SK-N-MC (cell line): ENCODE measurements at regions not wholly inside any gene's neighbourhood (a gene's known extent, or its start where the extent isn't known, plus 50 kb on each side); places are given as distances from the start of the nearest gene placed in this dataset.

Source experiments
- DNase-seq: peaks from one replicate; pipeline ENCODE4 v3.0.0-alpha.2; 2011; ENCODE audit warnings: low read depth, low spot score
- H3K27ac ChIP-seq: fragments of 200-600 bp; sonication (generic); 2 replicates; pipeline ENCODE4 v1.5.1; 2016; ENCODE audit warnings: mixed run types
- H3K36me3 ChIP-seq: fragments of 200-600 bp; sonication (generic); 2 replicates; pipeline ENCODE4 v1.6.1; 2017; ENCODE audit warnings: antibody characterized with exemption, low read length, mixed read lengths; ENCODE audit not compliant: insufficient read depth
- H3K4me3 ChIP-seq: fragments of 200-600 bp; sonication (generic); 2 replicates; pipeline ENCODE4 v1.5.1; 2016
- H3K9ac ChIP-seq: fragments of 200-600 bp; sonication (generic); 2 replicates; pipeline ENCODE4 v1.8.0; 2017; ENCODE audit warnings: mixed run types, mixed read lengths; ENCODE audit not compliant: insufficient read length
- H3K9me3 ChIP-seq: fragments of 200-600 bp; sonication (generic); 2 replicates; pipeline ENCODE4 v1.6.1; 2017; ENCODE audit warnings: low read depth, mild to moderate bottlenecking, antibody characterized with exemption, low read length, moderate library complexity, mixed read lengths
- EZH2 ChIP-seq: fragments of 200-600 bp; sonication (generic); IDR thresholded peaks from one replicate; pipeline ENCODE4 v1.6.1; 2017; ENCODE audit warnings: antibody characterized with exemption
- FOXP2 ChIP-seq: optimal IDR thresholded peaks from 2 replicates; pipeline ENCODE3; 2011; ENCODE audit warnings: mild to moderate bottlenecking, moderate library complexity; ENCODE audit not compliant: insufficient read depth; ENCODE audit errors: extremely low read length, control extremely low read depth
- POLR2AphosphoS5 ChIP-seq: IDR thresholded peaks from 2 replicates; pipeline ENCODE4 v1.6.1; 2012; ENCODE audit warnings: mild to moderate bottlenecking, low read depth, low read length, borderline replicate concordance

DNA sequence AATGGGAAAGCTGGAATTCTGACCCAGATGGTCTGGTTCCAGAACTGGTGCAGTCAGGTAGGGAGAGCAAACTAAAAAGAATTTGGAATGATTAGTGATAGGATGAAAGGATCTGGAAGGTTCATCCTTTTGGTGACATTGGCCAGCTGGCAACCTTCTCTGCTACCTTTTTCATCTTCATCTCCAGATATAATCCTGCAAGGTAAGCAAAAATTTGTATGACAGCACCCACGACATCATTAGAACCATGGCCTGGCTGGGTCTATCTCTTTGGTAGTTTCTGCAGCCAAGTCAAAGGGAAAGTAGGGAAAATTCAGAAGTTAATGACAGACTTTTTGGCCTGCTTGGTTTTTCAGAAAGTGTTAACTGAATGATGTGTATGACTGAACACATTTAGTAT, 188.9 kb upstream of the MALRD1 start:
- no peak overlapping the region for H3K9ac ChIP-seq
- no peak overlapping the region for H3K27ac ChIP-seq
- no peaks in the 10 kb centered on the region for H3K36me3 ChIP-seq
- no peak overlapping the region for H3K4me3 ChIP-seq
- no peaks in the 10 kb centered on the region for H3K9me3 ChIP-seq
- DNase-seq, result no peak
- TF ChIP-seq EZH2 (no peak), POLR2AphosphoS5 (no peak), FOXP2 (no peak)

DNA sequence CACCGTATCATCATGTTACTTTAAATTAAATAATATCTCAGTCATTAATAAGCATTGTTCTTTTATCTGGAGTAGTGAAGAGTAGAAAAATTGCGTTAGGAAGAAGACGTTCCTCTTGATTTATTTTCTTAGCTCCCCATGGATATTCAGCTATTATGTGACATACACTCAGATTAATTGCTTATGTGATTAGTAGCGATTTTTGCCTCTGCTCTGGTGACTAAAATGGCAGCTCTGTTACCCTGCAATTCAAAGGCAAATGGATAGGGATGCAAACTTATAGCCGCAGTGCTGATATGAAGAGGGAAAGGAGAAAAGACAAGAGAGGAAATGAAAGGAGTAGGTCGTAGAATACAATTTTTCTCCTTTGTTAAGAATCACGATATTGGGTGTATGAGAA, 188.4 kb upstream of the MALRD1 start:
- Histone ChIP-seq H3K27ac (no peak overlapping the region), H3K9ac (no peak overlapping the region), H3K4me3 (no peak overlapping the region), H3K36me3 (no peaks in the 10 kb centered on the region), H3K9me3 (no peaks in the 10 kb centered on the region)
- no peak for DNase-seq
- TF ChIP-seq EZH2 (no peak), POLR2AphosphoS5 (no peak), FOXP2 (no peak)

DNA sequence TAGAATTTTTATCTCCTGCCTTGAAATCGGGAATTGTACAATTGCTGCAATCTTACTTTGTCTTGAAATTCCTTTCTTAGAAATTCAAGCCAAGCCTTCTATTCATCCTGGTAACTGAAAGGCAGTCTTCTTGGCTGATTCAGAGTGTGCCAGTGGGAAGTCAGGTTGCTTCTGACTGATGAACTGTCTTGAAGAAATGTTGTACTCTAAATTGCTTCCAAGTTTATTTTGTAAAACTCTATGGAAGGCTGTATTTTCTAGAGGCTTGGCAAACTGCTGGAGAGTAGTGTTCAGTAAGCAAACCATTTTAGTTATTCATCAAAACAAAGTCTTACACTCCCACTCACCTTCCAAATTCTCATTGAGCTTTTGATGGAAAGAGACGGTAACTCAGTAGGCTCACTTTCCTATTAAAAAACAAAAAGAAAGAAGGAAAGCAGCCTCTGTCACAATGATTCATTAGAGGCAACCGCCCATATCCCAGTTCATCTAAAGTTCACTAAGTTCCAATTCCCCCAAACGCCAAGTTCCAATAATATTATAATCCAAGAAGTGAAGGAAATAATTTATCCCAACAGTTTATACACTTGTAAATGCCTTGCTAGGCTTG, 187.9 kb upstream of the MALRD1 start:
- no peak overlapping the region for H3K4me3 ChIP-seq
- no peaks in the 10 kb centered on the region for H3K36me3 ChIP-seq
- no peak overlapping the region for H3K9ac ChIP-seq
- no peak for DNase-seq
- TF ChIP-seq EZH2 (no peak), FOXP2 (no peak), POLR2AphosphoS5 (no peak)
- H3K27ac ChIP-seq, result no peak overlapping the region
- H3K9me3 ChIP-seq, result no peaks in the 10 kb centered on the region

DNA sequence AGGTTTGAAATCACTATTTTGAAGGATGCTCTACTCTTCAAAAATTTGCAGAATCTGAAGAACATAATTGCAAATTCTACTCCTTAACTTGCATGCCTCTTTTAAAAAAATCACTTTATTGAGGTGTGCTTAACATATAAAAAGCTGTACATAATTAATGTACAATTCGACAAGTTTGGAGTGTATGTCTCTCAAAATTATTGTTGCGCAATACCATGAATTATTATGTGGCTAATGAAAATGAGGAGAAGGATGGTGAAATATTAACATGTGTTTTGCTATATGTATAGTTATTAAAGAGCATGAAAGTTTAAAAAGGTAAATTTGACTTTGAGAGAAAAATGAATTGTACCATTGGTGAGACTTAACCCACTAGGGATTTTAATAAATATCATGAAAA, 187.2 kb upstream of the MALRD1 start:
- H3K9ac ChIP-seq, result no peak overlapping the region
- no peaks in the 10 kb centered on the region for H3K9me3 ChIP-seq
- no peaks in the 10 kb centered on the region for H3K36me3 ChIP-seq
- DNase-seq, result no peak
- TF ChIP-seq POLR2AphosphoS5 (no peak), EZH2 (no peak), FOXP2 (no peak)
- H3K27ac ChIP-seq, result no peak overlapping the region
- no peak overlapping the region for H3K4me3 ChIP-seq

DNA sequence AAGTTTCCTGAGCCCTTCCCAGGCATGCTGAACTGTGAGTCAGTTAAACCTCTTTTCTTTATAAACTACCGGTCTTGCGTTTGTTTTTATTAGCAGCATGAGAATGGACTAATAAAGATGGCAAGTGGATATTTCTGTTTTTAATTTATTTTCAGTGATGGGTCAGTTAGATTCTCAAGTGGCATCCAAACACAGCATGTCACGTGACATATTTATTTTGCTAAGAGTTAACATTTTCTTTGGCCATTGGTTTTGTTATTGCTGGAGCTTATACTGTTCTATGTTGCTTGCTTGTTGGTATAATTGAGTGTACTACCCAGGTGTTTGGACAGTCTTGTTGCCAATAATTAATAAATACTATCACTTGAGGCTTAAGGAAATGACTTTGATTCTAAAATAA, 181.7 kb upstream of the MALRD1 start:
- Histone ChIP-seq H3K9me3 (no peaks in the 10 kb centered on the region), H3K36me3 (no peaks in the 10 kb centered on the region), H3K4me3 (no peak overlapping the region), H3K27ac (no peak overlapping the region), H3K9ac (no peak overlapping the region)
- no peak for DNase-seq
- no peak for TF ChIP-seq EZH2
- TF ChIP-seq FOXP2, result no peak

DNA sequence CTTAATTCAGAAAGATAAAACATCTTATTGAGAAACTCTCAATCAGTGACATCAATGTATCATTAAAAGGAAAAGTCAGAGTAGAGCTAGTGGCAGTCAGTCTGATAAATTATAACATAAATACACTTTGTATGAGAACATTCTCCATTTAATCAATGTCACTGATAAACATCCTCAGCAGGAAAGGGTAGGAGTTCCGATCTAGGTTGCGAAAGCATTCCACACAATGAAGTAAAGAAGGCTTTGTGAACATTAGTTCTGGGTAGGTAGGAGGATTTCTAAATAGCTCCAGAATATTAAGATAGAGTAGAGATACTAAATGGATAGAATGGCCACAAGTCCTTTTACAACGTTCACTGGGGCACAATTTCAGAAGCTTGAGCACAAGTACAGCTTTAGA, 179.7 kb upstream of the MALRD1 start:
- no peaks in the 10 kb centered on the region for H3K9me3 ChIP-seq
- TF ChIP-seq FOXP2 (no peak), POLR2AphosphoS5 (no peak), EZH2 (no peak)
- DNase-seq, result no peak
- no peak overlapping the region for H3K9ac ChIP-seq
- H3K36me3 ChIP-seq, result no peaks in the 10 kb centered on the region
- H3K27ac ChIP-seq, result no peak overlapping the region
- H3K4me3 ChIP-seq, result no peak overlapping the region

DNA sequence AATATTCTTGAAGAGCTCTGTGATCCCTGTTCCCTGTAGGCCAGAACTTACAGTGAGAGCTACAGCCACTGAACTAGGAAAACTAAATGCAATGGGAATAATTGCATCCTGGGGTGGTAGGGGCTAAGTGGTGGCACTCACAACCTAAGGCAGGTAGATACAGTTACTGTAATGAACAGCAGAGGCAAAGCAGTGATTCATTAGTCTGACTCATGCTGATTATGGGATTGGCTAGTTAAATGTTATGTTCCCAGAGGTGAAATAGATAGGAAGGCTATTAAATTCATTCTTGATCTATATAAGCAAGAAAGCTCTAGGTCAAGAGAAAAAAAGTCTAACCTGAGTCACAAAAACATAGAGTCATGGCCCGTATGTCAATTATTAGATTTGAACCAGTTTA, 173.1 kb upstream of the MALRD1 start:
- H3K9ac ChIP-seq, result no peak overlapping the region
- TF ChIP-seq POLR2AphosphoS5, result no peak
- TF ChIP-seq EZH2, result no peak
- TF ChIP-seq FOXP2, result no peak
- no peaks in the 10 kb centered on the region for H3K36me3 ChIP-seq
- H3K9me3 ChIP-seq, result no peaks in the 10 kb centered on the region
- no peak overlapping the region for H3K27ac ChIP-seq
- no peak for DNase-seq
- H3K4me3 ChIP-seq, result no peak overlapping the region

DNA sequence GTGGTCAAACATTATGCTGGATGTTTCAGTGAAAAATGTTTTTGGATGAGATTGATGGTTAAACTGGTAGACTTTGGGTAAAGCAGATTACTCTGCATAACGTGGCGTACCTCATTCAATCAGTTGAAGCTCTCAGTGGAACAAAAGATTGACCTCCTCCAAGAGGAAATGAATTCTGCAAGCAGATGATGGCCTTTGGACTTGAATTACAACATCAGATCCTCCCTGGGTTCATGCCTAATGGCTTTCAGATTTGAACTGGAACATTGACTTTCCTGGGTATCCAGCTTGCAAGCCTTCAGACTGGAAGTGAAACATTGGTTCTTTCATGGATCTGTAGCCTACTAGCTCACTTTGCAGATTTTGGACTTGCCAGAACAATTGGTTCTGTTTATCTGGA, 169.3 kb upstream of the MALRD1 start:
- no peak for DNase-seq
- Histone ChIP-seq H3K9ac (no peak overlapping the region), H3K27ac (no peak overlapping the region), H3K4me3 (no peak overlapping the region), H3K36me3 (no peaks in the 10 kb centered on the region), H3K9me3 (no peaks in the 10 kb centered on the region)
- TF ChIP-seq FOXP2 (no peak), POLR2AphosphoS5 (no peak), EZH2 (no peak)

DNA sequence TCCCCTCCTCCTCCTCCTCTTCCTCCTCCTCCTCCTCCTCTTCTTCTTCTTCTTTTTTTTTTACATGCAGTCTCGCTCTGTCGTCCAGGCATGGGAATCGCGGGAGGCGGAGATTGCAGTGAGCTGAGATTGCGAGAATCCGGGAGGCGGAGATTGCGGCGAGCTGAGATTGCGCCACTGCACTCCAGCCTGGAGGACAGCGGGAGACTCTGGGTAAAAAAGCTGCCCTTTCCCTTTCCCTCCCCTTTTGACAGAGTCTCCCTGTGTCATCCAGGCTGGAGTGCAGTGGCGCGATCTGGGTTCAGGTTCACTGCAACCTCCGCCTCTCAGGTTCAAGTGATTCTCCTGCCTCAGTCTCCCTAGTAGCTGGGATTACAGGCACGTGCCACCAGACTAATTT, 168.1 kb upstream of the MALRD1 start:
- Histone ChIP-seq H3K9me3 (no peaks in the 10 kb centered on the region), H3K4me3 (no peak overlapping the region), H3K27ac (no peak overlapping the region), H3K9ac (no peak overlapping the region), H3K36me3 (no peaks in the 10 kb centered on the region)
- DNase-seq, result no peak
- TF ChIP-seq FOXP2, result no peak
- no peak for TF ChIP-seq EZH2
- no peak for TF ChIP-seq POLR2AphosphoS5
